GM12874 (cell line): ENCODE measurements at regions not wholly inside any gene's neighbourhood (a gene's known extent, or its start where the extent isn't known, plus 50 kb on each side); places are given as distances from the start of the nearest gene placed in this dataset.

Experiments used
- TF ChIP-seq, protein P1 (sequence below): IDR thresholded peaks from 2 replicates; pipeline ENCODE4 v1.5.1; 2011; ENCODE audit warnings: low read depth, mild to moderate bottlenecking, control low read depth, low read length, moderate library complexity; ENCODE audit not compliant: insufficient read depth

DNA sequence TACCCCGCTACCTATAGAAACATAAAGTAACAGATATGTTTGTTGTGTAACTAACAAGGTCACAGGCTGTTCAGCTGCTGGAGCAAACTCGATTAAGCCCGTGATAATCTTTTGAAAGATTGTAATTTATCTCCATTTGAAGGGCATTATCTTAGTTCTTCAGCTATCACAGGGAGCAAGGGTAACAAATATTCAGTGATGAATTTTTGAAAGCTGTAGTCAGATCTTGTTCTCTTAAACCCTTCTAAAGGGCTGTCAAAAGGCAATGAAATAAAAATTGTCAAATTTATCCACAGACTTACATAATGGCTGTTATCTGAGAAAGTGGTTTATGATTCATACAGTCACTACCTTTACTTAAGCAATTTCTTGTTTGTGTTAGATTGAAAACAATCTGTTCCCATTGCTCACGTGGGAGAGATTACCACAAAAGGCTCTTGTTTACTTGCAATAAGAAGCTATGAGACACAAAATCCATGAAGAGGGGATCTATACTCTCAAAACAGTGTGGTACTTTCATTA, 78.3 kb upstream of the ZNF608 start:
- TF ChIP-seq, protein P1, sequence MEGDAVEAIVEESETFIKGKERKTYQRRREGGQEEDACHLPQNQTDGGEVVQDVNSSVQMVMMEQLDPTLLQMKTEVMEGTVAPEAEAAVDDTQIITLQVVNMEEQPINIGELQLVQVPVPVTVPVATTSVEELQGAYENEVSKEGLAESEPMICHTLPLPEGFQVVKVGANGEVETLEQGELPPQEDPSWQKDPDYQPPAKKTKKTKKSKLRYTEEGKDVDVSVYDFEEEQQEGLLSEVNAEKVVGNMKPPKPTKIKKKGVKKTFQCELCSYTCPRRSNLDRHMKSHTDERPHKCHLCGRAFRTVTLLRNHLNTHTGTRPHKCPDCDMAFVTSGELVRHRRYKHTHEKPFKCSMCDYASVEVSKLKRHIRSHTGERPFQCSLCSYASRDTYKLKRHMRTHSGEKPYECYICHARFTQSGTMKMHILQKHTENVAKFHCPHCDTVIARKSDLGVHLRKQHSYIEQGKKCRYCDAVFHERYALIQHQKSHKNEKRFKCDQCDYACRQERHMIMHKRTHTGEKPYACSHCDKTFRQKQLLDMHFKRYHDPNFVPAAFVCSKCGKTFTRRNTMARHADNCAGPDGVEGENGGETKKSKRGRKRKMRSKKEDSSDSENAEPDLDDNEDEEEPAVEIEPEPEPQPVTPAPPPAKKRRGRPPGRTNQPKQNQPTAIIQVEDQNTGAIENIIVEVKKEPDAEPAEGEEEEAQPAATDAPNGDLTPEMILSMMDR, result no peak

DNA sequence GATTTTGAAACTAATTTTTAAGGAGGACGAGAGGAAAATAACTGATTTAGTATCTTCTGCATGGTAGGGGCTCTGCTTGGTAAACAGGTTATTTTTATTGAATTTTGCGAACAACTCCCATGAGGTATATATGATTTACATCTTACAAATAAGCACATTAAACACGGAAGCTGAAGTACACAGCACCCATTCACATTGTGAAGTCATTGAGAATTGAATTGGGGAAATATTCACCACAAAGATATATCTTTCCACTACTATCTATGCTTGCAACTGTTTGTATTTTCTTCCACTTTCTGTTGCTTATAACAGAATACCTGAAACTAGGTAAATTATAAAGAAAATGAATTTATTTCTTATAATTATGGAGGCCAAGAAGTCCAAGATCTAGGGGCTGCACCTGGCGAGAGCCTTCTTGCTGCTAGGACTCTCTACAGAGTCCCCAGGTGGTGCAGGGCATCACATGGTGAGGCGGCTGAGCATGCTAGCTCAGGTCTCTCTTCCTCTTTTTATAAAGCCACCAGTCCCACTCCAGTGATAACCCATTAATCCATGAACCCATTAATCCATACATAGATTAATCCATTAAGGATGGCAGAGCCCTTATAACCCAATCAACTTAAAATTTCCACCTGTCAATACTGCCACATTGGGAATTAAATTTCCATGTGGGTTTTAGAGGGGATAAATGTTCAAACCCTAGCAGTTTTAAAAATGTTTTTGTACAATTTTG, 79.0 kb upstream of the ZNF608 start:
- TF ChIP-seq, protein P1, result no peak

DNA sequence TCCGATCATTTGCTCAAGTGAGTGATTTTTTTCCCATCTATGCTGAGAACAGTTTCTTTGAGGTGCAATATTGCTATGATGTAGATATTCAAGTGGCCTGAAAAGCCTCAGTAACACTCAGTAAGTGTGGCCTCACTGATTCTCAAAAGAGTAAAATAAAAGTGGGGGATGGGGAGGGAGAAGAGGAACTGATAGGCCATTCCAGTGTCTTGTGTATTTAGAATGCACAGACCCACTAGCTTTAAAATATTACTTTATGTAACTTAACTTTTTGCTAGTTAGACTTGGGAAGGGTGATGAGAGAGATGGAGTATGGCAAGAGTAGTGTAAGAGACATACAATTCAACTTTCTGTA, 79.5 kb upstream of the ZNF608 start:
- TF ChIP-seq, protein P1, result no peak

DNA sequence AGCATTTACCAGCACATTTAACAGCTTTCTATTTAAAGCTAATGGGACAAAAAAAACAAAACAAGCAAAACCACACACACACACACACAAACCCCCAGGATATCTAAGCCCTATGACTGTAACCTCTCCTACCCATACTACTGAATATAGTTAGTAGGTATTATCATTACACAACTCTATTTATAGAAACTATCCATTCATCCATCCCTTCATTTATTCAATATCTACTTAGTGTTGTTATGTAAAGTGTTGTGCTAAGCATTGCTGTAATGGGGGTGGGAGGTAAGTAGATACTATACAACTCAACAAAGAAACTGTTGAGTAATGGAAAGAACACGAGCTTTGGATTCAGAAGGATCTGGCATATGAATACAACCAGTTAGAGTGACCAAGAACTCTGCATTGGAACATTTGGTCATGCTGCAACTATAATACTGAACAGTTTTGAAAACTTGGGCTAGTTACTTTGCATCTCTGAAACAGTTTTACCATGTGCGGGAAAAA, 82.3 kb upstream of the ZNF608 start:
- TF ChIP-seq, protein P1, result no peak

DNA sequence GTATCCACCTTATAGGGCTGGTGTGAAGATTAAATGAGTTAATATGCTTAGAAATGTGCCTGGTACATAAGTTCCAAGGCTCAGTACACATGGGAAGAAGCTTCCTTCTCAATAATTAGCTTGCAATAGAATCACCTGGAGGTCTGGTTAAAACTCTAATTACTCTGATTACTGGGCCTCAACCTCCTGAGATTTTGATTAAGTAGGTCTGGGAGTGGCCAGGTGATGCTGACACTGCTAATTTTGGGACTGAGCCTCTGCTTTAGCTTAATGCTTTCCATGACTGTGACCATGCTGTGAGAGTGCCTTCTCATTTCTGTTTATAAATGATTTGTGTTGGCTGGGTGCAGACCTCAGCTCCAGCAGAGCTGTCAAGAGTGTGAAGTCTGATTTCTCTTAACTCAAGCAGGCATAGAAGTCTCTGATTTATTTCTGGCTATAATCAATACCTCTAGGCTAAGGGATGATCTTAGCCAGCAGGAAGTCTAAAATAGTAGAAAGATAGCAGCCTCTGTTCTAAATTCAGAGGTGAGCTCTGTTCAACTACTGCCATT, 85.3 kb upstream of the ZNF608 start:
- TF ChIP-seq, protein P1, result no peak

DNA sequence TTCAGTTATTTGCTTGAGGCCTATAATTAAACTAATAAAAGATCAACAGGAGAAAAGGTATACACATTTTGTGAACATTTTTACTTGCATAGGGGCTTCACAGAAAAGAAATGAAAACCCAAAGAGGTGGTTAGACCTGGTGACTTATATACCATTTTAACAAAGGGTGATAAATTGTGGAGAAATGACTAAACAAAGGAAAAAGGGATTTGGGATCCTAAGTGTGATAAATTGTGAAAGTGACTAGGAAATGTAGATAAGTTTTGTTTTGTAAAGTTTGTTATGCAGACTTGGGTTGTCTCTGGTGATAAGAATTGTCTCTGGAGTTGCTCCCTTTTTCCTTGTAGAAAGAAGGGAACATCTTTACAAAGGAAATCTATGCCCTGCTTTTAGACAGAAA, 86.1 kb upstream of the ZNF608 start:
- TF ChIP-seq, protein P1, result no peak

DNA sequence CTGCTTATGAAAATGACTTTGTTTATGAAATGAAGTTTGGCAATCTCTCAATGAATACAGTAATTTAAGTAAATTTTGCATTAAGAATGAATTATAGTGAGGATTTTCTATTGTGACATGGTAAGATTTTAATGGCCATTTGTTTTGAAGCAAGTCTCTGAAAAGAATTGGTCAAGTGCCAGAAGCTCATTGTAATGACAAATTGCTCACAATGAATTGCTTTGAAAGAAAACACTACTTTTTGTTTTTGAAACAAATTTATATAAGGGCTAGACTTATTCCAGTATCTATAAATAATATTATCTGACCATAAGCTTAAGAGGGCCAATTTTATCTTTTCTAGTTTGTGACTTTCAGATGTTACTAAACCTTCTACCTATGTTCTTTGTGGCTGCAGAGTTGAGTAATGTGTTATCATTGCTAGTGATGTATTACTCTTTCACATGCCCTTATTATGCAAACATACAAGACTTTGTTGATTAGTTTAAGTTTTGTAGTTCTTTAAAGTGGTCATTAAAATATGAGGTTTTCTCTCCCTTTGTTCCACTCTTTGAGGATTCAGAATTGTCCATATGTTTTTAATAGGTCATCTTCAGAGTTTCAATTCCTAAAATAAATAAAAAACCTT, 93.0 kb upstream of the ZNF608 start:
- TF ChIP-seq, protein P1, result no peak
